IgD-negative memory B cell (primary cell): ENCODE measurements at regions not wholly inside any gene's neighbourhood (a gene's known extent, or its start where the extent isn't known, plus 50 kb on each side); places are given as distances from the start of the nearest gene placed in this dataset.

ENCODE experiments used
- H3K27ac Mint-ChIP-seq, 3 donors: one replicate each; pipeline ENCODE4 v1.8.0; 2020 to 2022; ENCODE audit warnings: mild to moderate bottlenecking in 3 of 3, mixed read lengths in 3 of 3, moderate library complexity in 1 of 3
- H3K27me3 Mint-ChIP-seq: one replicate; pipeline ENCODE4 v1.8.0; 2021; ENCODE audit warnings: mixed read lengths
- H3K36me3 Mint-ChIP-seq: one replicate; pipeline ENCODE4 v1.8.0; 2020; ENCODE audit warnings: mild to moderate bottlenecking, mixed read lengths
- H3K4me1 Mint-ChIP-seq, 3 donors: one replicate each; pipeline ENCODE4 v1.8.0; 2020 to 2022; ENCODE audit warnings: mixed read lengths in 3 of 3, mild to moderate bottlenecking in 1 of 3
- H3K4me3 Mint-ChIP-seq, 4 donors: one replicate each; pipeline ENCODE4 v1.8.0; 2020 to 2022; ENCODE audit warnings: mild to moderate bottlenecking in 4 of 4, mixed read lengths in 4 of 4, moderate library complexity in 3 of 4
- H3K9me3 Mint-ChIP-seq, 3 donors: one replicate each; pipeline ENCODE4 v1.8.0; 2020 to 2021; ENCODE audit warnings: mixed read lengths in 3 of 3, mild to moderate bottlenecking in 1 of 3

DNA sequence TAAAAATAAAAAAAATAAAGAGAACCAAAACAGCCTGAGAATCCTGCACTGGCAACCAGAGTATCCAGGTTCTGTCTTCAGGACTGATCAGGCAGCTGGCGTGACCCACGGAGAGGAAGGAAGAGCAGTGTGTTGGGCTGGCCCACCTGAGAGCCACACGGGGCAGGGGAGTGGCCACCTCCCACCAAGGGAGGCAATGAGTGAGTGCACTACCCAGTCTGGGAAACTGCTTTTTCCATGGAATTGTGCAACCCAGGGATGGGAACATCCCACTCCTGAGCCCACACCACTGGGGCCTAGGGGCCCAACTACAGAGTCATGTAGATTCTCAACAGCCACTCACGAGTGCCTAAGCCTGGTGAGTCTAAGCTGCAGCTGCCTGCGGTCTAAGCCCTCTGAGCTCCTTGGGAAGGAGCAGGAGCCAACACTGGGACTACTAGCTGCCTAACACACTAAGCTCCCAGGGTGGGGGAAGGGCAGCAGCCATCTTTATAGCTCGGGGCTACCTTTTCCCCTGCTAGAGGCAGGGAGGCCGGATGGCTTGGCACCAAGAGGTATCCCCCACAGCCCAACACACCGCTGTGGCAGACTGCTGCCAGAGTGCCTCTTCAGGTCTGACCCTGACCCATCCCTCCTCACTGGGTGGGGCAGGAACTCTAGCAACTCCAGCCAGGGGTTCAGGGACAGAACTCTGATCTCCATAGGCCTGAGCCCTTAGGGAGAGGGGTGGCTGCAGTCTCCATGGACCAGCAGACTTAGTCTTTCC lies 610.9 kb downstream of the RERGL start:
- Mint-ChIP-seq H3K27me3 (no peaks in the 10 kb centered on the region), H3K4me3 (no peak overlapping the region), H3K9me3 (peaks cover 6 to 24% (median 10%) of the 10 kb centered on the region in 3 donors), H3K27ac (no peak overlapping the region), H3K36me3 (peaks cover 2% of the 10 kb centered on the region), H3K4me1 (peaks cover 0 to 3% (median 0%) of the 10 kb centered on the region in 3 donors)

DNA sequence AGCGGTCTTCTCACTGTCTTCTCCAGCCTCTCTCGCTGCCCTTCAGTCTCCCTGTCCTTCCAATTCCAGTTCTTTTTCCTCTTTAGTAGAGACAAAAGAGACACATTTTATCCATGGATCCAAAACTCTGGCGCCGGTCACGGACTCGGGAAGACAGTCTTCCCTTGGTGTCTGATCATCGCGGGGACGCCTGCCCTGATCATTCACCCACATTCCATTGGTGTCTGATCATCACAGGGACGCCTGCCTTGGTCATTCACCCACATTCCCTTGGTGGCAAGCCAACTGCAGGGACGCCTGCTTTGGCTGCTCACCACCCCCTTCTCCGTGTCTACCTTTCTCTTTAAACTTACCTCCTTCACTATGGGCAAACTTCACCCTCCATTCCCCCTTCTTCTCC lies 619.5 kb downstream of the RERGL start:
- Mint-ChIP-seq H3K27ac (no peak overlapping the region), H3K9me3 (peaks cover 0 to 13% (median 8%) of the 10 kb centered on the region in 3 donors), H3K36me3 (no peaks in the 10 kb centered on the region), H3K4me3 (no peak overlapping the region), H3K27me3 (no peaks in the 10 kb centered on the region), H3K4me1 (no peaks in the 10 kb centered on the region)

DNA sequence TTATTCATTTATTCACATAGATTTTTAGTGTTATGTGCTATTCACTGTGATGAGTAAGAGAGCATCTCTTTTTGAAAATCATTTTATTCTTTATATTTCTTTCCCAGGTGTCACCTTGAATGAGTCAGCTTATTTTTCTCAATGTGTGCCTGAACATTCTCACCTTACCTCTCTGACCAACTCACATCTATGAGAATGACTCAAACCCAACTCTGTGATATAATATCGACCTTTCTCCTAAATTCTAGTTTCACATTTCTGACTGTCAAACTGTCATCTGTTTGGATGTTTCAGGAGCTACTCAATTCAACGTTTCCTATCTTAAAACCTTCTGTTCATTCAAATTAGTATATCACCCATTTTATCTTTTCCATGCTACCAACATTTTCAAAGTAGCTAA lies 630.8 kb downstream of the RERGL start:
- Mint-ChIP-seq H3K27me3 (no peaks in the 10 kb centered on the region), H3K4me1 (no peaks in the 10 kb centered on the region), H3K27ac (no peak overlapping the region), H3K4me3 (no peak overlapping the region), H3K9me3 (peaks cover 0 to 4% (median 4%) of the 10 kb centered on the region in 3 donors), H3K36me3 (no peaks in the 10 kb centered on the region)

DNA sequence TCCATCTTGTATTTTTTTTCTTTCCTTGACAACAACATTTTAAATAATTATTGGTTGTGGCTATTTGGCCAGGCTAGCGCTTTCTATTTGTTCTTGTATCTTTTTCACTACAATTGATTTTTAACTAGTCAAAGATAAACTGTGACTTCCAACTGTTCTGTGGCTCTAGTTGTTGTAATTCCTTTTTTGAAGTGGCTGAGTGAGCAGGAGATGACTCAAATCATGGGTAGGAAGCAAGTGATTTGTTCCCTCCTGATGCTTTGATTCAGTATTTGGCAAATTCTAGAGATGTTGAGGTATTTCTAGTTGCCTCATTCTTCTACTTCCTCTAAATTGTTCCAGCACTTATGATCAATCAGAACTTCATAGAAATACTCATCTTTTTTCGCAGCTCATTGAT lies 633.5 kb downstream of the RERGL start:
- no peak overlapping the region for H3K4me3 Mint-ChIP-seq
- H3K27me3 Mint-ChIP-seq, result no peaks in the 10 kb centered on the region
- peaks cover 0 to 4% (median 2%) of the 10 kb centered on the region in 3 donors for H3K9me3 Mint-ChIP-seq
- no peaks in the 10 kb centered on the region for H3K4me1 Mint-ChIP-seq
- H3K36me3 Mint-ChIP-seq, result no peaks in the 10 kb centered on the region
- H3K27ac Mint-ChIP-seq, result no peak overlapping the region

DNA sequence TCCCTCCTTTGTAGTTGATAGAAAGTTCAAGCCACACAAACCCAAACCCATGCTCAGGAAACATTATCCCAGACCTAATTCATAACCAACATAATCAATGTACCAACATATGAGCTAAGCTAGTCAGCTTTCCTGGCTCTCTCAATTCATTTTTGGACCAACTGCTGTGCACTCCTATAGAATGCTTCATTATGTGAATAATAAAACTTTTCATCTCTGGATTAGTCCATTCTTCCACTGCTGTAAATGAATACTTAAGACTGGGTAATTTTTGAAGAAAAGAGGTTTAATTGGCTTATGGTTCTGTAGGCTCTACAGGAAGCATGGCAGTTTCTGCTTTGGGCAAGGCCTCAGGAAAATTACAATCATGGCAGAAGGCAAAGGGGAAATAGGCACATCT lies 651.9 kb downstream of the RERGL start:
- Mint-ChIP-seq H3K4me3 (no peak overlapping the region), H3K27me3 (no peaks in the 10 kb centered on the region), H3K36me3 (no peaks in the 10 kb centered on the region), H3K27ac (no peak overlapping the region), H3K4me1 (no peaks in the 10 kb centered on the region), H3K9me3 (peaks cover 0 to 24% (median 11%) of the 10 kb centered on the region in 3 donors)

DNA sequence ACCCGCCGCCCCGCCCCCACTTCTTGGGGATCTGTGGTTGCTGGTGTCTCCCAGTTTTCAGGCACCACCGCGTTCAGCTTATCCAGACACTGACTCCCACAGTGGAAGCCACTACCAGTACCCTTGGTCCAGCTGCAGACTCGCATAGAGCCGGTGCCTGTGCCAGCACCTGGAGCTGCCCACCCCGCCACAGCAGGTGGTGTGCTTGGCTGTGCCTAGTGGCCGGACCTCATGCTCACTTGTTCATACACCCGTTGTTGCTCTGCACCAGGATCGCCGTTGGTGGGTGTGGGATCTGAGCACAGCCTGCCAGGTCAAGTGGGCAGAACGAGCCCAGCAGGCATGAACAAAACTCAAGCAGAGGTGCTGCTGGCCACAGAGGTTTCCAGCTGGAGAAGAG lies 673.2 kb downstream of the RERGL start:
- Mint-ChIP-seq H3K36me3 (no peaks in the 10 kb centered on the region), H3K4me3 (no peak overlapping the region), H3K27ac (no peak overlapping the region), H3K9me3 (peaks cover 8 to 24% (median 12%) of the 10 kb centered on the region in 3 donors), H3K27me3 (no peaks in the 10 kb centered on the region), H3K4me1 (no peaks in the 10 kb centered on the region)

DNA sequence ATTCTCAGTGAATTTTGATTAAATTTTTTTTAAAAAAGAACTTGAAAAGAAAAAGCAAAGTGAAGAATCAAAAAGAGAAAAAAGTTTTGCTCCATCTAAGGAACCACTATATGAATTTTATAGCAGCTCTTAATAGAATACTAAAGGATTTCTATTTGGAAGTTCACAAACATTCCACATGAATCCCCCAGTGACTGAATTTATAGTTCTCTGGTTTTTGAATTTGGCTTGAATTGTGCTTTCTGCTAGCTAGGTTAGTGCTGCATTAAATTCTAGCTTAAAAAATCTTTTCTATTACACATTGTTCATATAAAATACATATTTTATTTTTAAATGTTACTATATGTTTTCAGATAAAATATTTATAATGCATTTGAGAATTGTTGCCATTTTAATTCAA lies 675.4 kb downstream of the RERGL start:
- Mint-ChIP-seq H3K9me3 (peaks cover 9 to 24% (median 14%) of the 10 kb centered on the region in 3 donors), H3K4me1 (no peaks in the 10 kb centered on the region), H3K36me3 (no peaks in the 10 kb centered on the region), H3K27ac (no peak overlapping the region), H3K4me3 (no peak overlapping the region), H3K27me3 (no peaks in the 10 kb centered on the region)

DNA sequence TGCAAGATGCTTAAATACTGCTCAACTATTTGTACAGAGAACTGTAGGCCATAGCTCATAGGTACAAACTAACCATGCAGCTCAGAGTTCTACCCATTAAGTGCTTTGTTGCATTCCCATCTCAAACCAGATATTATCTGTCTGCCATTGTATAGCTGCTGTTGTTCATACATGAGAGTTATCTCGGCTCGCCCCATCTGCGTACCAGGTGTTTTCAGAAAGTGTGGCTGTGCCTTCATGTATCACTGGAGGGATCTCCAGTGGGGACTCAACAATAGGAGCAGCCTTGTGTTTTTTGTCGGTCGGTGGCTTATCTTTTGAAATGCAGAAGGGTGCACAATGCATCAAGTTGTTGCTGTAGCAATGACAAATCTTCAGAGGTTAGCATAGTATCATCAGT lies 678.3 kb downstream of the RERGL start:
- no peaks in the 10 kb centered on the region for H3K4me1 Mint-ChIP-seq
- H3K4me3 Mint-ChIP-seq, result no peak overlapping the region
- H3K27ac Mint-ChIP-seq, result no peak overlapping the region
- no peaks in the 10 kb centered on the region for H3K27me3 Mint-ChIP-seq
- no peaks in the 10 kb centered on the region for H3K36me3 Mint-ChIP-seq
- H3K9me3 Mint-ChIP-seq, result peaks cover 6 to 25% (median 8%) of the 10 kb centered on the region in 3 donors

DNA sequence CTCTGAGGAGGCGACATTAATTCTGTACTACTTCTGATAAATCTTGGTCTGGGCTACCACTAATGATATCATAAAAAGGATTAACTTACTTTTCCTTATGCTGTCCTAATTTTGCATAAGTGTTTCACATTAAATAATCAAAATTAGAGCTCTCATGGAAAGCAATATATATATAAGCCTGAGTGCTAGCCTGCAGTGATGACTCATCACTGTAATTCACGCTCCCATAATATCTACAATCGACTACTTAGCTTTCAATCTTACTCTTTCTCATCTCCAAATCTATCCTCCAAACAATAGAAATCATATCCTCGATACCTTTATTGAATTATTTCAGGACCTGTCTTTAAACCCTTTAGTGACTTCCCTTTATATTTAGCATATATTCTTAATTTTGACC lies 701.3 kb downstream of the RERGL start:
- Mint-ChIP-seq H3K4me3 (no peak overlapping the region), H3K4me1 (no peaks in the 10 kb centered on the region), H3K27me3 (no peaks in the 10 kb centered on the region), H3K9me3 (peaks cover 0 to 9% (median 4%) of the 10 kb centered on the region in 3 donors), H3K36me3 (no peaks in the 10 kb centered on the region), H3K27ac (no peak overlapping the region)

DNA sequence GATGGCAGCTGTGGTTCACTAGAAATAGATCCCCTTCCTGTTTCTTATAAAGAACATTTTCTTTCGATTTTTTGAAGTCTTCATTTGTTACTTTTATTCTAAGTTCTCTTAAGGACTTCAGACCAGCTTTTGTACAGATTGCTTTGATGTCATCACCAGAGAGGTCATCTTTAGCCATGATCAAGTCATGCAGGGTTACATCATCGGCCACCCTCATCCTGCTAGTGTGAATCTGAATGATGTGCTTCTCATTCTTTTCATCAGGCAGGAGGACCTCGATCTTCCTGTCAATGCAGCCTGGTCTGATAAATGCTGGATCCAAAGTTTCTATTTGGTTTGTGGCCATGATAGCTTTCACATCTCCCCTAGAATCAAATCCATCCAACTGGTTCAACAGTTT lies 706.7 kb downstream of the RERGL start:
- H3K27me3 Mint-ChIP-seq, result no peaks in the 10 kb centered on the region
- no peak overlapping the region for H3K4me3 Mint-ChIP-seq
- no peak overlapping the region for H3K27ac Mint-ChIP-seq
- H3K36me3 Mint-ChIP-seq, result peaks cover 2% of the 10 kb centered on the region
- peaks cover 1 to 14% (median 2%) of the 10 kb centered on the region in 3 donors for H3K9me3 Mint-ChIP-seq
- no peaks in the 10 kb centered on the region for H3K4me1 Mint-ChIP-seq

DNA sequence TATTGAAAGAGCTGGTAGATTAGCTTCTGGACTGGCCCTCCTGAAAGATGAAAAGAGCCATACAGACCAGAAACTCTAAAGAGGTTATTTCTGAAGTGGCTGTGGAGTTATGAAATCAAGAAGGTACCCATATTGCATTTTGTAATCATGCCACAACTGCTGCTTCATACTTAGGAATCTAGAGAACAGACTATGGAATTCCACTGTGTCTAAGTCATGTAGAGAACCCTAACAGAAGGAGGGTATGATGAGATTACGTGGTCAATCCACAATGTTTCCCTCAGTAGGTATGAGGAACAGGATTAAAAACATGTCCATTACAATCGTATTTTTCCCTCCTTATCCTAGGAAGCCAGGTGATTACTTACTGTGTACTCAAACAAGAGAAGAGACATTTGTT lies 708.8 kb downstream of the RERGL start:
- Mint-ChIP-seq H3K27me3 (no peaks in the 10 kb centered on the region), H3K27ac (no peak overlapping the region), H3K4me1 (no peaks in the 10 kb centered on the region), H3K9me3 (peaks cover 1 to 10% (median 2%) of the 10 kb centered on the region in 3 donors), H3K4me3 (no peak overlapping the region), H3K36me3 (peaks cover 2% of the 10 kb centered on the region)

DNA sequence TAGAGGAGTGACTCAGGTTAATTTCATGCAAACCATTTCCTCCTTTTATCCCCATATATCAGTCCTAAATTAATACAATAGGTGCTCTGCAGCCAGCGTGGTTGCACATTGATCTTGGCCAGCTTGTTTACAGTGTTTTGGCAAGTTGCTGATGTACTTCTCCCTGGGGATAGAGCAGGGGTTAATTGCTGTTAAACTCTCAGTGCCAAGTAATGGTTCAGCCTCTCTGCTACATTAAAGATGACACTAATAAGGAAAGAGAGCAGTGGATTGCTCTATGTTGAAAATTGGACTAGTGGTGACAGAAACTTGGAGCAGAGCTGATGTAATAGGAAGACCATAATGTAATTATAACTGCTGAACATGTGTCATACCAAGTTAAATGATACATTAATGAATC lies 717.5 kb downstream of the RERGL start:
- Mint-ChIP-seq H3K4me3 (no peak overlapping the region), H3K4me1 (no peaks in the 10 kb centered on the region), H3K27ac (no peak overlapping the region), H3K9me3 (peaks cover 0 to 2% (median 0%) of the 10 kb centered on the region in 3 donors), H3K36me3 (no peaks in the 10 kb centered on the region), H3K27me3 (no peaks in the 10 kb centered on the region)

DNA sequence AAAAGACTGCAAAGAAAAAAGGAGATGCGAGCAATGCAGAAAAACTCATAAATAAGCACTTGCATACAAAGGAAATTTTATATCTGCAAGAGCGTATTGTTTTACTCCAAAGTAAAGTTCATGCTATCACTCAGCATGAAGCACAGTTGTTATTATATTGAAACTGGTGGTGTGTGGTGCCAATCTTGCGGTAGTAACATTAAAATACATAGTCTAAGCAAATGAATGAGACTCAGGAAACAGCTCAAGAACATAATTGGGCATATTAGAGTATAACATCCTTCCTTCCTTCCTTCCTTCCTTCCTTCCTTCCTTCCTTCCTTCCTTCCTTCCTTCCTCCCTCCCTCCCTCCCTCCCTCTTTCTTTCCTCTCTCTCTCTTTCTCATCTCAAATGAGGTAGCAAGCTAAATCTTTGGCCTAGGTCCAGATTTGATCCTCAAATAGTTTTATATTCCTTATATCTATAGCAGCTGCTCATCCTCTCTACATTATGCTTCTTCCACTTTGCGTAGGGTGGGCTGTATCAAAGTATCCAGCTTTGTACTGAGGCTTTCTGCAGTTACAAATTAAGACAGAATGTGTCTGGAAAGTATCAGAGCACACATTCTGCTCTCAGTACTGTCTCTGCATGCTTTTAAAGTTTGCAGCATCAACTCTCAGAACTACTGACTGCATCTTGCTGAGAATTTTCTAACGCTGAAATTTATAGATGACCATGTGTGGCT lies 718.3 kb downstream of the RERGL start:
- Mint-ChIP-seq H3K27ac (no peak overlapping the region), H3K27me3 (no peaks in the 10 kb centered on the region), H3K4me3 (no peak overlapping the region), H3K9me3 (peaks cover 0 to 2% (median under 1%) of the 10 kb centered on the region in 3 donors), H3K4me1 (peaks cover 0 to 2% (median 0%) of the 10 kb centered on the region in 3 donors), H3K36me3 (no peaks in the 10 kb centered on the region)

DNA sequence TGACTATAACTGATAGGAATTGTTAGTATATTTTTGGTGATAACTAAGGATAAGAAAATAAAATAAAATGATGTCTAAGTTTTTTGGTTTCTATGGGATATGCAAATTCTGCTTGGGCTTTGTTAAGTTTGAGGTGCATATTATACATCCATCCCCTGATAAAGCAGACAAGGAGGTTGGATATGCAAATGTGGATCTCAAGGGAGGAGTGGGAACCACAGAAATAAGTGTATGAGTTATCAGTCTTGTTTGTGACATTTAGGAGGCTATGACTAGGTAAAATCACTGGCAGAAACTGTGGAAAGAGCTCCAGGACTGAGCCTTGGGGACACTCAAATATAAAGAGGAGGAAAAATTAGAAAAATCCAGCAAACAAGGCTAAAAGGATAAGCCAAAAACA lies 719.4 kb downstream of the RERGL start:
- Mint-ChIP-seq H3K9me3 (peaks cover 0 to 6% (median 2%) of the 10 kb centered on the region in 3 donors), H3K36me3 (no peaks in the 10 kb centered on the region), H3K4me1 (peaks cover 0 to 2% (median 0%) of the 10 kb centered on the region in 3 donors), H3K4me3 (no peak overlapping the region), H3K27me3 (no peaks in the 10 kb centered on the region), H3K27ac (no peak overlapping the region)

DNA sequence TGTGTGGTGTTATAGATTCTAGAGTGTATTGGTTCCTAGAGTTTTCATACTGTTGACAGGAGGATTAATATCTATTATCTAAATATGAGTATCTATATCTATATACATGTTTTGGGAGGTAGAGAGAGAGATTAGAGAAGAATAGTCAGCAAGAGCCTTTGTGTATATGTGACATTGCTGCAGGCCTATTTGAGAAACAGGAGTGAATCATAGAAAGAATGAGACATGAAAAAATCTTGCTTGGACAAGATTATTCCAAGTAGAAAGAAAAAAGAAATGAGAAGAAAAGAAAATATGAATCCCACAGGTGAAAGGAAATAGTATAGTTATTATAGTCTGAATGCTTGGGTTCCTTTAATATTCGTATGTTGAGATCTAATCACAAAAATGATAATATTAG lies 720.4 kb downstream of the RERGL start:
- Mint-ChIP-seq H3K27ac (no peak overlapping the region), H3K4me3 (no peak overlapping the region), H3K27me3 (no peaks in the 10 kb centered on the region), H3K9me3 (peaks cover 0 to 6% (median 2%) of the 10 kb centered on the region in 3 donors), H3K4me1 (peaks cover 0 to 2% (median 0%) of the 10 kb centered on the region in 3 donors), H3K36me3 (no peaks in the 10 kb centered on the region)

DNA sequence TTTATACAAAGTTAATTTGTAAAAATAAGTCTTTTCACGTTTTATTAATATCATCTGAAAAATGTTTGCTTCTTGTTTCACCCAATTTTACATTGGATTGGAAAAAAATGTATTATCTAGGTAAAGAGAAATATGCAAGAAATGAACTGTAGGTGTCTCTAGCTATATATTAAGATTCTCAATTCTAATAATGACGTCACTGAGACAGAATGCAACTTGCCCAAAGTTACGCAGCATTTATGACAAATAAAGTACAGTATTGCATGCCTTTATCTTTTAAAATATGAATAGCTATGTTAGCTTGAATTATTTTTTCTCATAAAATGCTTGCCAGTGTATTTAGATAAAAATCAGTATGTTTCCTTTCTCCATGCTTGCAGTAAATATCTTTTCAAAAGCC lies 728.8 kb downstream of the RERGL start:
- Mint-ChIP-seq H3K27me3 (no peaks in the 10 kb centered on the region), H3K27ac (no peak overlapping the region), H3K9me3 (peaks cover 2 to 7% (median 4%) of the 10 kb centered on the region in 3 donors), H3K4me1 (no peaks in the 10 kb centered on the region), H3K36me3 (no peaks in the 10 kb centered on the region), H3K4me3 (no peak overlapping the region)
